Neural progenitor cell (in vitro differentiated cells): ENCODE measurements at regions not wholly inside any gene's neighbourhood (a gene's known extent, or its start where the extent isn't known, plus 50 kb on each side); places are given as distances from the start of the nearest gene placed in this dataset.

Experiments
- EZH2 ChIP-seq: fragments of 200-600 bp; sonication (generic); IDR thresholded peaks from 2 replicates; pipeline ENCODE4 v1.6.1; 2017; ENCODE audit warnings: antibody characterized with exemption, mild to moderate bottlenecking, moderate library complexity
- TF ChIP-seq, protein P1 (sequence below): fragments of 200-600 bp; sonication (generic); IDR thresholded peaks from 2 replicates; pipeline ENCODE4 v1.5.1; 2017; ENCODE audit warnings: antibody characterized with exemption, mild to moderate bottlenecking

DNA sequence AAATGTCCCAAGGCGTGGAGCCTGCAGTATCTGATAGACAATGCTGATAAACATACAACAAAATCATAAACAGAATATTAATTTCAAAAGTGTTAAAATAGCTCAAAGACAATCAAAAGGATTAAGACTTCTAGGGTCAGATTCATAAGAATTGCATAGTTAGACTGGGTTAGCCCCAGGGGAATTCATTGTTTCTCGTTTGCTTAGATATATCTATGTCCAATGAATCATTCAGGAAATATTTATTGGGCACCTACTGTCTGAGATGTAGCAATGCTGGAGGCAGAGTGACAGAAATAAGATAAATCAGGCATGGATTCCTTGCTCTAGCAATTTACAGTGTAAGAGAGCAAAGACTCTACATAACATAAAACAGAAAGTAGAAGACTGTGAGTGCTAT, 124.4 kb upstream of the PRL start:
- TF ChIP-seq, protein P1, sequence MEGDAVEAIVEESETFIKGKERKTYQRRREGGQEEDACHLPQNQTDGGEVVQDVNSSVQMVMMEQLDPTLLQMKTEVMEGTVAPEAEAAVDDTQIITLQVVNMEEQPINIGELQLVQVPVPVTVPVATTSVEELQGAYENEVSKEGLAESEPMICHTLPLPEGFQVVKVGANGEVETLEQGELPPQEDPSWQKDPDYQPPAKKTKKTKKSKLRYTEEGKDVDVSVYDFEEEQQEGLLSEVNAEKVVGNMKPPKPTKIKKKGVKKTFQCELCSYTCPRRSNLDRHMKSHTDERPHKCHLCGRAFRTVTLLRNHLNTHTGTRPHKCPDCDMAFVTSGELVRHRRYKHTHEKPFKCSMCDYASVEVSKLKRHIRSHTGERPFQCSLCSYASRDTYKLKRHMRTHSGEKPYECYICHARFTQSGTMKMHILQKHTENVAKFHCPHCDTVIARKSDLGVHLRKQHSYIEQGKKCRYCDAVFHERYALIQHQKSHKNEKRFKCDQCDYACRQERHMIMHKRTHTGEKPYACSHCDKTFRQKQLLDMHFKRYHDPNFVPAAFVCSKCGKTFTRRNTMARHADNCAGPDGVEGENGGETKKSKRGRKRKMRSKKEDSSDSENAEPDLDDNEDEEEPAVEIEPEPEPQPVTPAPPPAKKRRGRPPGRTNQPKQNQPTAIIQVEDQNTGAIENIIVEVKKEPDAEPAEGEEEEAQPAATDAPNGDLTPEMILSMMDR = no peak
- TF ChIP-seq EZH2 = no peak
